Keratinocyte (primary cell): ENCODE measurements at regions not wholly inside any gene's neighbourhood (a gene's known extent, or its start where the extent isn't known, plus 50 kb on each side); places are given as distances from the start of the nearest gene placed in this dataset.

Source experiments
- DNase-seq: peaks from one replicate; pipeline ENCODE4 v3.0.0-alpha.2; 2011; ENCODE audit warnings: low read depth, missing footprints, low spot score
- FAIRE-seq: peaks from 2 replicates; lab custom pipeline; 2011; peaks lifted over from hg19 to GRCh38; lab: Jason Lieb, UNC
- H2AFZ ChIP-seq: 2 replicates; pipeline ENCODE4 v1.6.0; 2012; ENCODE audit warnings: low read length, control low read depth, inconsistent platforms; ENCODE audit not compliant: control insufficient read depth
- H3K27ac ChIP-seq: 2 replicates; pipeline ENCODE4 v1.5.1; 2011; ENCODE audit warnings: low read length; ENCODE audit not compliant: control insufficient read depth, insufficient read depth
- H3K27me3 ChIP-seq: 3 replicates; pipeline ENCODE4 v1.6.0; 2011; ENCODE audit warnings: low read length; ENCODE audit not compliant: control insufficient read depth, insufficient read depth; ENCODE audit errors: extremely low read depth
- H3K36me3 ChIP-seq, 2 experiments: 2 replicates in 1 of 2; 3 replicates in 1 of 2; pipeline ENCODE4 v1.5.1; 2011; ENCODE audit warnings: low read length in 2 of 2, mild to moderate bottlenecking in 1 of 2; ENCODE audit not compliant: control insufficient read depth in 2 of 2, insufficient read depth in 2 of 2; ENCODE audit errors: extremely low read depth in 1 of 2
- H3K4me1 ChIP-seq: 3 replicates; pipeline ENCODE4 v1.5.1; 2011; ENCODE audit warnings: low read length; ENCODE audit not compliant: control insufficient read depth, insufficient read depth; ENCODE audit errors: extremely low read depth
- H3K4me2 ChIP-seq: 3 replicates; pipeline ENCODE4 v1.6.0; 2011; ENCODE audit warnings: low read depth, low read length; ENCODE audit not compliant: control insufficient read depth, insufficient read depth; ENCODE audit errors: extremely low read depth
- H3K4me3 ChIP-seq, 3 experiments: fragments of 200-600 bp in 1 of 3; sonication (generic) in 1 of 3; 2 replicates in 2 of 3; 3 replicates in 1 of 3; pipeline ENCODE4 v1.5.1; 2011 to 2016; ENCODE audit warnings: low read length in 3 of 3, mild to moderate bottlenecking in 3 of 3, control low read depth in 2 of 3, inconsistent platforms in 1 of 3, low read depth in 1 of 3, mixed read lengths in 1 of 3, mixed run types in 1 of 3, moderate library complexity in 1 of 3; ENCODE audit not compliant: control insufficient read depth in 2 of 3, insufficient read depth in 2 of 3; ENCODE audit errors: extremely low read depth in 1 of 3
- H3K79me2 ChIP-seq: 2 replicates; pipeline ENCODE4 v1.6.0; 2012; ENCODE audit warnings: low read length; ENCODE audit not compliant: control insufficient read depth, insufficient read depth
- H3K9ac ChIP-seq: 3 replicates; pipeline ENCODE4 v1.6.0; 2011; ENCODE audit warnings: low read length; ENCODE audit not compliant: control insufficient read depth, insufficient read depth; ENCODE audit errors: extremely low read depth
- H3K9me1 ChIP-seq: 3 replicates; pipeline ENCODE4 v1.6.0; 2011; ENCODE audit warnings: low read length; ENCODE audit not compliant: control insufficient read depth, insufficient read depth; ENCODE audit errors: extremely low read depth
- H3K9me3 ChIP-seq: 2 replicates; pipeline ENCODE4 v1.5.1; 2012; ENCODE audit warnings: low read depth, low read length; ENCODE audit not compliant: control insufficient read depth
- H4K20me1 ChIP-seq: 3 replicates; pipeline ENCODE4 v1.6.0; 2011; ENCODE audit warnings: low read length; ENCODE audit not compliant: control insufficient read depth, insufficient read depth; ENCODE audit errors: extremely low read depth
- EZH2 ChIP-seq: IDR thresholded peaks from one replicate; pipeline ENCODE4 v1.6.1; 2012; ENCODE audit warnings: inconsistent platforms, mild to moderate bottlenecking, low read length, moderate library complexity
- dilution Hi-C: fragments of 300-500 bp; cut with MboI; formaldehyde crosslinking; loops from one replicate; pipeline ENCODE4 v1.7.0; 2020; ENCODE audit warnings: low sequenced_read_pairs; ENCODE audit not compliant: extremely low pct_ligation_motif_present
- TF ChIP-seq, protein P1 (sequence below), 3 experiments: IDR thresholded peaks in 1 of 3; conservative IDR thresholded peaks in 1 of 3; optimal IDR thresholded peaks in 1 of 3; 2 replicates in 2 of 3; 3 replicates in 1 of 3; pipeline versions ENCODE3 to v1.5.1; 2011; ENCODE audit warnings: low read length in 3 of 3, mild to moderate bottlenecking in 3 of 3, moderate library complexity in 2 of 3, control low read depth in 1 of 3, inconsistent platforms in 1 of 3; ENCODE audit not compliant: insufficient read depth in 2 of 3; ENCODE audit errors: extremely low read depth in 1 of 3

DNA sequence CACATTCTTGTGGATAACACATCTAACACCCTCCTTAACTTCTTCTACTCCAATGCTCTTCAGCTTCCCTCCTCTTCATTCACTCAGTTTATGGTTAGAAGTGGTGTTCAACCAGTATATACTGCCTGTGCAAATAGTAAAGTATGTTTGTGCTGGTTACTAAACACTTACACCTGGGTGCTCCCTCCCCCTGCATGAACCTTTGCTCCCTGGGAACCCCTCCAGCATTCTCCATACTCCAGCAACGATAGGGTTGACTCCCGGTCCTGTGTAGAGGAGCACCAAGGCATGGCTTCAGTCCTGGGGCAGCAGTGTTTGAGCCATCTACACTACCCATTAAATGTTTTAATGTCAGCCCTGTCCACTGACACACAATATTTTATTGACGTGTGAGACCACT, 407.5 kb upstream of the DPH6 start:
- Histone ChIP-seq H3K9me1 (no peaks in the 10 kb centered on the region), H4K20me1 (no peaks in the 10 kb centered on the region), H3K9ac (no peak overlapping the region), H3K4me1 (no peaks in the 10 kb centered on the region), H3K9me3 (no peaks in the 10 kb centered on the region), H3K27ac (no peak overlapping the region), H2AFZ (no peak overlapping the region), H3K36me3 (no peaks in the 10 kb centered on the region), H3K4me3 (no peak overlapping the region), H3K27me3 (no peaks in the 10 kb centered on the region), H3K79me2 (no peaks in the 10 kb centered on the region), H3K4me2 (no peak overlapping the region)
- no peak for FAIRE-seq
- dilution Hi-C loops, result no loop called here
- TF ChIP-seq EZH2, result no peak
- TF ChIP-seq, protein P1, sequence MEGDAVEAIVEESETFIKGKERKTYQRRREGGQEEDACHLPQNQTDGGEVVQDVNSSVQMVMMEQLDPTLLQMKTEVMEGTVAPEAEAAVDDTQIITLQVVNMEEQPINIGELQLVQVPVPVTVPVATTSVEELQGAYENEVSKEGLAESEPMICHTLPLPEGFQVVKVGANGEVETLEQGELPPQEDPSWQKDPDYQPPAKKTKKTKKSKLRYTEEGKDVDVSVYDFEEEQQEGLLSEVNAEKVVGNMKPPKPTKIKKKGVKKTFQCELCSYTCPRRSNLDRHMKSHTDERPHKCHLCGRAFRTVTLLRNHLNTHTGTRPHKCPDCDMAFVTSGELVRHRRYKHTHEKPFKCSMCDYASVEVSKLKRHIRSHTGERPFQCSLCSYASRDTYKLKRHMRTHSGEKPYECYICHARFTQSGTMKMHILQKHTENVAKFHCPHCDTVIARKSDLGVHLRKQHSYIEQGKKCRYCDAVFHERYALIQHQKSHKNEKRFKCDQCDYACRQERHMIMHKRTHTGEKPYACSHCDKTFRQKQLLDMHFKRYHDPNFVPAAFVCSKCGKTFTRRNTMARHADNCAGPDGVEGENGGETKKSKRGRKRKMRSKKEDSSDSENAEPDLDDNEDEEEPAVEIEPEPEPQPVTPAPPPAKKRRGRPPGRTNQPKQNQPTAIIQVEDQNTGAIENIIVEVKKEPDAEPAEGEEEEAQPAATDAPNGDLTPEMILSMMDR (optimal IDR thresholded peaks at IDR 0.05 in 1 of 3, IDR thresholded peaks at IDR 0.05 in 1 of 3, conservative IDR thresholded peaks at IDR 0.05 in 1 of 3; ENCODE audit: extremely low read depth in 1 of 3, insufficient read depth in 2 of 3, low read length in 3 of 3), result no peak
- no peak for DNase-seq

DNA sequence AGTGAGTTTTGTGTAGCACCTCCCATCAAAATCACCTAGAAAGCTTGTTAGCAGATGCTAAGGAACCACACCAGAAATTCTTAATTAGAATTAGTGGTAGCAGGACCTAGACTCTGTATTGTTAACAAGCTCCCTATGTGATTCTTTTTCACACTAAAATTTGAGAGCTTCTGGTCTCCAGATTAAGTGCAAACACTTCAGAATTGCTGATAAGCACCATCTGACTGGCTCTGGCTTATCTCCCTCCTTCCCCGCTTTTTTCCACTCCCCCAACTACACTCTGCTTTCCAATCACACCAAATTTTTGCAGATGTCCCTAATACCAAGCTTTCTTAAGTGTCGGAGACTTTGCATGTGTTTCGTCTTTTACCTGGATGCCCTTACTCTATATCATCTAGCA, 410.1 kb upstream of the DPH6 start:
- no peak for DNase-seq
- no peak overlapping the region for H3K4me2 ChIP-seq
- no peaks in the 10 kb centered on the region for H3K9me1 ChIP-seq
- H3K27ac ChIP-seq, result no peak overlapping the region
- no peaks in the 10 kb centered on the region for H3K36me3 ChIP-seq
- TF ChIP-seq, protein P1 (optimal IDR thresholded peaks at IDR 0.05 in 1 of 3, IDR thresholded peaks at IDR 0.05 in 1 of 3, conservative IDR thresholded peaks at IDR 0.05 in 1 of 3; ENCODE audit: extremely low read depth in 1 of 3, insufficient read depth in 2 of 3, low read length in 3 of 3), result no peak
- no peak for TF ChIP-seq EZH2
- no peak overlapping the region for H3K4me3 ChIP-seq
- no peak for FAIRE-seq
- H4K20me1 ChIP-seq, result no peaks in the 10 kb centered on the region
- no peak overlapping the region for H2AFZ ChIP-seq
- H3K79me2 ChIP-seq, result no peaks in the 10 kb centered on the region
- no peaks in the 10 kb centered on the region for H3K27me3 ChIP-seq
- H3K4me1 ChIP-seq, result no peaks in the 10 kb centered on the region
- dilution Hi-C loops, result no loop called here
- no peak overlapping the region for H3K9ac ChIP-seq
- no peaks in the 10 kb centered on the region for H3K9me3 ChIP-seq
